ENCODE measurements at regions not wholly inside any gene's neighbourhood (a gene's known extent, or its start where the extent isn't known, plus 50 kb on each side); places are given as distances from the start of the nearest gene placed in this dataset.

- TF ChIP-seq POLR2AphosphoS5 (IDR thresholded peaks at IDR 0.05) (no peak), POLR2A (IDR thresholded peaks at IDR 0.05) (no peak), CTCF (IDR thresholded peaks at IDR 0.05) (no peak)
Measured at GRCh38 chr18:4869155-4869554, 327.9 kb downstream of the AKAIN1 start.
